ENCODE measurements at regions not wholly inside any gene's neighbourhood (a gene's known extent, or its start where the extent isn't known, plus 50 kb on each side); places are given as distances from the start of the nearest gene placed in this dataset.

- Mint-ChIP-seq H3K27me3 (ENCODE audit: insufficient read depth) (no peaks in the 10 kb centered on the region), H3K4me3 (no peak overlapping the region), H3K36me3 (ENCODE audit: low read depth) (no peaks in the 10 kb centered on the region), H3K27ac (no peak overlapping the region), H3K4me1 (ENCODE audit: low read depth) (no peaks in the 10 kb centered on the region), H3K9me3 (no peaks in the 10 kb centered on the region)
- intact Hi-C loops (cut with micrococcal nuclease): no loop called here
- DNase-seq (ENCODE audit: low spot score): no peak
These were observed 394.0 kb upstream of the HSFY2 start for GRCh38 chrY:19167319-19168201.

DNA sequence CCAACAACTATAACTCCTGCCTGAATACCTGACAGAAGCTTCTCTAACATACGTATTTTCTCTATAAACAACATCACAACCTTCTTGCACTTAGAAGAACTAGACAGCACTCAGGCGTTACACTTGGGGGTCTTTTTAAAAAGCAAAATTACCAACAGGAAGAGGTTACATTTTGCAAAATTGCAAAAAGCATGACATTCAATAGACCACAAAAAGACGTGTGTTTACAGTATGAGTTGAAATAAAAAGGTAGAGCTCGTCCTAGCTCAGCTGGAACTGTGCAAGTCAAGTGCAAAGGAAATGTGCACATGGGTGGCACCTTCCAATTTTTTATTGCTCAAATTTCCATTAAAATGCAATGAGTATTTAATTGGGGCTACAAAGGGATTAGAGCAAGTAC, 375.2 kb upstream of the HSFY2 start:
- Mint-ChIP-seq H3K4me3 (no peak overlapping the region), H3K4me1 (ENCODE audit: low read depth) (no peaks in the 10 kb centered on the region), H3K36me3 (ENCODE audit: low read depth) (no peaks in the 10 kb centered on the region), H3K27me3 (ENCODE audit: insufficient read depth) (no peaks in the 10 kb centered on the region), H3K9me3 (no peaks in the 10 kb centered on the region), H3K27ac (no peak overlapping the region)
- intact Hi-C loops (cut with micrococcal nuclease): no loop called here
- DNase-seq (ENCODE audit: low spot score): no peak

GRCh38 chrY:19146296-19146695, 372.8 kb upstream of the HSFY2 start:
- no peak overlapping the region for H3K27ac Mint-ChIP-seq
- intact Hi-C loops (cut with micrococcal nuclease): no loop called here
- H3K9me3 Mint-ChIP-seq: no peaks in the 10 kb centered on the region
- no peak for DNase-seq (ENCODE audit: low spot score)
- no peaks in the 10 kb centered on the region for H3K27me3 Mint-ChIP-seq (ENCODE audit: insufficient read depth)
- H3K4me1 Mint-ChIP-seq (ENCODE audit: low read depth): no peaks in the 10 kb centered on the region
- no peaks in the 10 kb centered on the region for H3K36me3 Mint-ChIP-seq (ENCODE audit: low read depth)
- H3K4me3 Mint-ChIP-seq: no peak overlapping the region

- Mint-ChIP-seq H3K4me3 (no peak overlapping the region), H3K27ac (no peak overlapping the region), H3K27me3 (ENCODE audit: insufficient read depth) (peaks cover 2% of the 10 kb centered on the region)
These were observed 368.6 kb upstream of the HSFY2 start for GRCh38 chrY:19142093-19142492.

DNA sequence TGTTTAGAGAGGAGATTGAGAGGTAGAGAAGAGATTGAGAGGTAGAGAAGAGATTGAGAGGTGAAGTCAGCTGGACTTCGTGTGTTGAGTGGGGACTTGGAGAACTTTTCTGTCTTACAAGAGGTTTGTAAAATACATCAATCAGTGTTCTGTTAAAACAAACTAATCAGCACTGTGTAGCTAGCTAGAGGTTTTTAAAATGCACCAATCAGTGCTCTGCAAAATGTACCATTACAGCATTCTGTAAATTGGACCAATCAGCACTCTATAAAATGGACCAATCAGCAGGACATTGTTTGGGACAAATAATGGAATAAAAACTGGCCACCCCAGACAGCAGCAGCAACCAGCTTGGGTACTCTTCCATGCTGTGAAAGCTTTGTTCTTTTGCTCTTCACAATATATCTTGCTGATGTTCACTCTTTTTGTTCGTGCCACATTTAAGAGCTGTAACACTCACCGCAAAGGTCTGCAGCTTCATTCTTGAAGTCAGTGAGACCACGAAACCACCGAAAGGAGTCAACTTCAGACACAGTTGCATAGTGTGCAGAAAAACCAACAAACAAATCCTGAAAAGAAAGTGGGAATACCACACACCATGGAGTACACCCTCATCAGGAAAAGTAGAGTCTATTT, 366.9 kb upstream of the HSFY2 start:
- intact Hi-C loops (cut with micrococcal nuclease): no loop called here

More at GRCh38 chrY:19142093-19142492, 368.6 kb upstream of the HSFY2 start:
- intact Hi-C loops (cut with micrococcal nuclease): no loop called here
- Mint-ChIP-seq H3K4me1 (ENCODE audit: low read depth) (no peaks in the 10 kb centered on the region), H3K36me3 (ENCODE audit: low read depth) (no peaks in the 10 kb centered on the region), H3K9me3 (no peaks in the 10 kb centered on the region)
- DNase-seq (ENCODE audit: low spot score): no peak

DNA sequence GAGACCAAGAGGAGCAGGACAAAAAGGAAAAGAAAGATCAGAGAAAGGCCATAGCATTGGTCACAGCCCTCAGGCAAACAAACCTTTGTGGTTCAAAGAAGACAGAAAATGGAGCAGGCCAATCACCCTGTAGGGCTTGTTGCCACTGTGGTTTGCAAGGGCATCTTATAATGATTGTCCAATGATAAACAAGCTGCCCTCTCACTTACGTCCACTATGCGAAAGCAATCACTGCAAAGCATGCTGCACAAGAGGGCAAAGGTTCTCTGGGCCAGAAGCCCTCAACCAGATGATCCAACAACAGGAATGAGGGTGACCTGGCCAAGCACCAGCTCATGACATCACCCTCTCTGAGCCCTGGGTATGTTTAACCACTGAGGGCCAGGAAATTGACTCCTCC, 360.9 kb upstream of the HSFY2 start:
- no peaks in the 10 kb centered on the region for H3K9me3 Mint-ChIP-seq
- intact Hi-C loops (cut with micrococcal nuclease): loop anchor here (10.0 kb wide), 1 partner anchor 60 kb away; no protein-coding TSS in a partner anchor
- H3K36me3 Mint-ChIP-seq (ENCODE audit: low read depth): no peaks in the 10 kb centered on the region
- H3K4me1 Mint-ChIP-seq (ENCODE audit: low read depth): peaks cover 8% of the 10 kb centered on the region
- no peak overlapping the region for H3K27ac Mint-ChIP-seq
- H3K27me3 Mint-ChIP-seq (ENCODE audit: insufficient read depth): peaks cover 3% of the 10 kb centered on the region
- no peak for DNase-seq (ENCODE audit: low spot score)
- no peak overlapping the region for H3K4me3 Mint-ChIP-seq

More for the DNA sequence above, 366.9 kb upstream of the HSFY2 start:
- Mint-ChIP-seq H3K27ac (no peak overlapping the region), H3K4me1 (ENCODE audit: low read depth) (no peaks in the 10 kb centered on the region), H3K4me3 (no peak overlapping the region), H3K9me3 (no peaks in the 10 kb centered on the region), H3K36me3 (ENCODE audit: low read depth) (no peaks in the 10 kb centered on the region), H3K27me3 (ENCODE audit: insufficient read depth) (peaks cover 2% of the 10 kb centered on the region)
- no peak for DNase-seq (ENCODE audit: low spot score)

DNA sequence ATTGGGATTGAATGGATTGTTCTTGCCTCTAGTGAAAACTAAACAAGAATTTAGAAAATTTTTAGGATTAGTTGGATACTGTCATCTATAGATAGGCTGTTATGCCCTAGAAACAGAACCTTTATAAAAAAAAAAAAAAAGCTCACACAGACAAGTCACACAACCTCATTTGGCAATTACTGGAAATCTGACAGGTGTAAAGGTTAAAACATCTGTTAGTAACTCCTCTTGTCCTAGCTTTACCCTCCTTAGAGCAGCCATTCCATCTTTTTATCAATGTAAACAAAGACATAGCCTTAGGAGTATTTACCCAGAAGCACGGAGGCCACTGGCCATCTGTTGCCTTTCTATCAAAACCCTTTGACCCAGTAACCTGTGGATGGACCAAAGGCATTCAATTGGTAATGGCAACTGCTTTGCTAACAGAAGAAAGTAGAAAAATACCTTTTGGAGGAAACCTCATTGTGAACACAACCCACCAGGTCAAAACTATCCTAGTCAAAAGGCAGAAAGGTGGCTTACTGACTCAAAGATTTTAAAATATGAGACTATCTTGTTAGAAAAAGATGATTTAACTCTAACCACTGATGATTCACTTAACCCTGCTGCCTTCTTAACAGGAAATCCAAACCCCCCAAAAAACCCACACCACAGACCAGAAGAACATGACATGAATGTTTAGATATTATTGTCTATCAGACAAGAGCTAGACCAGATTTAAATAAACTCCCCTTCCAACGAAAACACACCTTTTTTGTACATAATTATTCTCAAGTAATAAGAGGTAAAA, 357.2 kb upstream of the HSFY2 start:
- Mint-ChIP-seq H3K4me3 (no peak overlapping the region), H3K4me1 (ENCODE audit: low read depth) (peaks cover 8% of the 10 kb centered on the region), H3K9me3 (no peaks in the 10 kb centered on the region), H3K36me3 (ENCODE audit: low read depth) (no peaks in the 10 kb centered on the region), H3K27ac (peak overlapping the region; percentile 38), H3K27me3 (ENCODE audit: insufficient read depth) (peaks cover 3% of the 10 kb centered on the region)
- intact Hi-C loops (cut with micrococcal nuclease): loop anchor here (10.0 kb wide), 1 partner anchor 56 kb away; no protein-coding TSS in a partner anchor
- DNase-seq (ENCODE audit: low spot score): no peak

DNA sequence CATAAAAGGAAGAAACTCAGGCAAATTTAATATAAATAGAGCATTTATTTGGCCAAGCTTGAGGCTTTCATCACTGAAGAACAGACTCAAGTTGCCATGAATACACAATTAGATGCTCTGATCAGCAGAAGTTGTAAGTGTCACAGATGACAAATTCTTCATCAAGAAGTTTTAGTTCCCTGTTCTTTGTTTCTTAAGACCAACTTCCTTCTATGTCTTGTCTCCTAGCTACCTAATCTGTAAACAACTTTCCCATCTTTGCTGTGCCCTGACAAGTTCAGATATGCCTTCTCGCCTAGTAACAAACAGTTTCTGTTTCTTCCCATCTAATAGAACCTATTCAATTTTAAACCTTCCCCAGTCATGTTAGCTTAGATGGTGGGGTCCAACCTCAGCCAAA, 353.4 kb upstream of the HSFY2 start:
- H3K27ac Mint-ChIP-seq: no peak overlapping the region
- peaks cover 3% of the 10 kb centered on the region for H3K27me3 Mint-ChIP-seq (ENCODE audit: insufficient read depth)
- H3K4me3 Mint-ChIP-seq: no peak overlapping the region
- H3K9me3 Mint-ChIP-seq: no peaks in the 10 kb centered on the region
- no peaks in the 10 kb centered on the region for H3K36me3 Mint-ChIP-seq (ENCODE audit: low read depth)
- no peak for DNase-seq (ENCODE audit: low spot score)
- peaks cover 8% of the 10 kb centered on the region for H3K4me1 Mint-ChIP-seq (ENCODE audit: low read depth)
- intact Hi-C loops (cut with micrococcal nuclease): no loop called here

DNA sequence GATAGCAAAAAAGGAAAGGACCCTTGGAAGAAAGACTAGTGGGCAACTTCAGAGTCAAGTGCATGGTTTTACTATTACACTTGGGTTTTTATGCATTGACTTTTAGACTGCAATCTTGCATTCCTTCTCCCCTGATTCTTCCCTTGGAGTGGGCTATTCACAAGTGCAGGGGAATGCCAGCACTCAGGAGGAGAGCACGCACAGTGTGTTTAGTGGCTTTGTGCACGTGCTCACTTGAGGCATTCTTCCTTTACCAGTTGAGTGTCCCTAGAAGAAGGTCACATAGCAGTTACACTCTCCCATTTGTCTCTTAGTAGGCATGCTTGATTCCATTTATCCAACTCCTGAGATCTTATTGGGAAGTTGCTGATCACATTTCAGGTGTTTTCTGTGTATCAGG, 351.1 kb upstream of the HSFY2 start:
- no peak for DNase-seq (ENCODE audit: low spot score)
- Mint-ChIP-seq H3K4me3 (no peak overlapping the region), H3K9me3 (no peaks in the 10 kb centered on the region), H3K4me1 (ENCODE audit: low read depth) (no peaks in the 10 kb centered on the region), H3K27me3 (ENCODE audit: insufficient read depth) (peaks cover 3% of the 10 kb centered on the region), H3K36me3 (ENCODE audit: low read depth) (no peaks in the 10 kb centered on the region), H3K27ac (no peak overlapping the region)
- intact Hi-C loops (cut with micrococcal nuclease): no loop called here

DNA sequence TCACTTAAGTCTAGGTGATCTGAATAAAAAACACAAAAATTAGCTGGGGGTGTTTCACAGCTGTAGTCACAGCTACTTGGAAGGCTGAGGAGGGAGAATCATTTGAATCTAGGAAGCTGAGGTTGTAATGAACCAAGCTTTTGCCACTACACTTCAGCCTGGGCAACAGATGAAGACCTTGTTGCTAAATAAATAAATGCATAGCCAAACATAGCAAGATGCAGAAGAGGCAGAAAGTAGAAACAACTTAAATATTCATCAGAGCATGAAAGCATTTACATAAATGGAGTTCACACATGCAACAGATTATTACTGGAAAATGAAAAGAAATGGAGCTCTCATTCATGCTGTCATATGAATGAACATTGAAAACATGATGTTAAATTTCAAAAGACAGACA, 348.9 kb upstream of the HSFY2 start:
- Mint-ChIP-seq H3K9me3 (no peaks in the 10 kb centered on the region), H3K27ac (no peak overlapping the region), H3K27me3 (ENCODE audit: insufficient read depth) (no peaks in the 10 kb centered on the region), H3K36me3 (ENCODE audit: low read depth) (no peaks in the 10 kb centered on the region), H3K4me1 (ENCODE audit: low read depth) (no peaks in the 10 kb centered on the region), H3K4me3 (no peak overlapping the region)
- DNase-seq (ENCODE audit: low spot score): no peak
- intact Hi-C loops (cut with micrococcal nuclease): no loop called here

GRCh38 chrY:19098349-19098748, 324.8 kb upstream of the HSFY2 start:
- Mint-ChIP-seq H3K27ac (no peak overlapping the region), H3K27me3 (ENCODE audit: insufficient read depth) (peaks cover 5% of the 10 kb centered on the region), H3K4me3 (no peak overlapping the region), H3K36me3 (ENCODE audit: low read depth) (no peaks in the 10 kb centered on the region), H3K9me3 (no peaks in the 10 kb centered on the region), H3K4me1 (ENCODE audit: low read depth) (no peaks in the 10 kb centered on the region)
- no peak for DNase-seq (ENCODE audit: low spot score)
- intact Hi-C loops (cut with micrococcal nuclease): no loop called here

GRCh38 chrY:19095460-19095859, 321.9 kb upstream of the HSFY2 start:
- no peak for DNase-seq (ENCODE audit: low spot score)
- Mint-ChIP-seq H3K36me3 (ENCODE audit: low read depth) (no peaks in the 10 kb centered on the region), H3K27ac (no peak overlapping the region), H3K9me3 (no peaks in the 10 kb centered on the region), H3K27me3 (ENCODE audit: insufficient read depth) (peaks cover 5% of the 10 kb centered on the region), H3K4me1 (ENCODE audit: low read depth) (no peaks in the 10 kb centered on the region), H3K4me3 (no peak overlapping the region)
- intact Hi-C loops (cut with micrococcal nuclease): no loop called here

- no peak for DNase-seq (ENCODE audit: low spot score)
- H3K9me3 Mint-ChIP-seq: no peaks in the 10 kb centered on the region
- H3K27me3 Mint-ChIP-seq (ENCODE audit: insufficient read depth): peaks cover 6% of the 10 kb centered on the region
- H3K4me3 Mint-ChIP-seq: no peak overlapping the region
- intact Hi-C loops (cut with micrococcal nuclease): no loop called here
- H3K27ac Mint-ChIP-seq: no peak overlapping the region
- no peaks in the 10 kb centered on the region for H3K4me1 Mint-ChIP-seq (ENCODE audit: low read depth)
- no peaks in the 10 kb centered on the region for H3K36me3 Mint-ChIP-seq (ENCODE audit: low read depth)
These were observed 309.5 kb upstream of the HSFY2 start for GRCh38 chrY:19083006-19083405.

All from activated T-helper 1 cell treated with anti-CD3 and anti-CD28 coated beads, Interleukin-12 subunit alpha, Interleukin-12 subunit beta, Interleukin-2, Interleukin-4 antibody, amounts not matched to agents 30 ng/mL and 10 ng/mL and 1 ng/mL, durations not matched to agents 14 hours and 24 hours and 36 hours (primary cell).